Skin epidermis (tissue), 12 donors: ENCODE measurements at regions not wholly inside any gene's neighbourhood (a gene's known extent, or its start where the extent isn't known, plus 50 kb on each side); places are given as distances from the start of the nearest gene placed in this dataset.

Source experiments
- H3K27ac ChIP-seq, 21 experiments: fragments of 200-600 bp; sonication (generic) in 11 of 21; one replicate each; pipeline ENCODE4 v1.5.0; 2020; ENCODE audit warnings: mild to moderate bottlenecking in 3 of 21, inconsistent platforms in 2 of 21, moderate library complexity in 2 of 21
- H3K4me3 ChIP-seq, 7 experiments: fragments of 200-600 bp; sonication (generic) in 2 of 7; one replicate each; pipeline ENCODE4 v1.5.0; 2020; ENCODE audit warnings: inconsistent platforms in 2 of 7, mild to moderate bottlenecking in 2 of 7, moderate library complexity in 1 of 7

- Histone ChIP-seq H3K27ac (no peak overlapping the region), H3K4me3 (no peak overlapping the region)
Observed at GRCh38 chr13:25044071-25044470, 51.9 kb upstream of the PABPC3 start.
